GM12878 (cell line): ENCODE measurements at regions not wholly inside any gene's neighbourhood (a gene's known extent, or its start where the extent isn't known, plus 50 kb on each side); places are given as distances from the start of the nearest gene placed in this dataset.

Experiments
- ATAC-seq: fragments of 200-7000 bp; cut with Tn5 transposase; 3 replicates; pipeline ENCODE4 v1.9.1; 2020; ENCODE audit warnings: mild to moderate bottlenecking, moderate library complexity
- BruUV-seq: library from RNA; stranded (reverse); fragments of 400-500 nt; replicated peaks from 2 replicates; lab custom pipeline; 2021; lab: Mats Ljungman, UMichigan
- CTCF ChIA-PET: fragments of 300-600 bp; sonication (Branson Sonifier 250); formaldehyde crosslinking; extraction: SDS; loops from one replicate; lab custom pipeline; 2021; ENCODE audit warnings: inconsistent platforms; lab: Yijun Ruan, JAX
- POLR2A ChIA-PET: fragments of 350-600 bp; formaldehyde crosslinking; extraction: SDS; loops from one replicate; lab custom pipeline; 2021; ENCODE audit warnings: inconsistent platforms; lab: Charles Lee
- RAD21 ChIA-PET: fragments of 300-600 bp; sonication (Branson Sonifier 250); formaldehyde crosslinking; loops from one replicate; lab custom pipeline; 2023; ENCODE audit warnings: antibody characterized with exemption; ENCODE audit not compliant: unreplicated experiment; lab: Charles Lee
- SMC1A ChIA-PET: fragments of 300-600 bp; sonication (Branson Sonifier 250); formaldehyde crosslinking; loops from one replicate; lab custom pipeline; 2023; ENCODE audit not compliant: unreplicated experiment, uncharacterized antibody; lab: Charles Lee
- DNase-seq: peaks from one replicate; pipeline ENCODE4 v3.0.0-alpha.2; 2011; ENCODE audit warnings: low read depth, low spot score
- FAIRE-seq: peaks from 3 replicates; lab custom pipeline; 2011; peaks lifted over from hg19 to GRCh38; lab: Jason Lieb, UNC
- H2AFZ ChIP-seq: 2 replicates; pipeline ENCODE4 v1.6.0; 2011; ENCODE audit warnings: low read depth, low read length, control low read depth; ENCODE audit not compliant: control insufficient read depth
- H3K27ac ChIP-seq: 2 replicates; pipeline ENCODE4 v1.5.1; 2011; ENCODE audit warnings: control low read depth; ENCODE audit not compliant: control insufficient read depth, insufficient read depth
- H3K27me3 ChIP-seq, 2 experiments: replicated peaks in 1 of 2; 2 replicates each; pipeline versions ENCODE4 v1.6.0 to v1.6.1; 2011; ENCODE audit warnings: low read length in 1 of 2; ENCODE audit not compliant: control insufficient read depth in 2 of 2, insufficient read depth in 2 of 2
- H3K36me3 ChIP-seq, 2 experiments: 2 replicates each; pipeline ENCODE4 v1.5.1; 2011; ENCODE audit warnings: low read length in 1 of 2; ENCODE audit not compliant: control insufficient read depth in 2 of 2, insufficient read depth in 2 of 2
- H3K4me1 ChIP-seq: 2 replicates; pipeline ENCODE4 v1.6.1; 2011; ENCODE audit warnings: mild to moderate bottlenecking, low read length, moderate library complexity, mixed read lengths; ENCODE audit not compliant: control insufficient read depth, insufficient read depth
- H3K4me2 ChIP-seq: 2 replicates; pipeline ENCODE4 v1.6.0; 2011; ENCODE audit warnings: control low read depth; ENCODE audit not compliant: control insufficient read depth, insufficient read depth
- H3K4me3 ChIP-seq: fragments of 200-600 bp; sonication (generic); 2 replicates; pipeline ENCODE4 v1.5.1; 2016
- H3K79me2 ChIP-seq: 2 replicates; pipeline ENCODE4 v1.6.0; 2011; ENCODE audit warnings: low read length; ENCODE audit not compliant: control insufficient read depth, insufficient read depth
- H3K9ac ChIP-seq: 2 replicates; pipeline ENCODE4 v1.8.0; 2011; ENCODE audit warnings: low read length, control low read depth, mixed read lengths; ENCODE audit not compliant: control insufficient read depth, insufficient read depth
- H3K9me3 ChIP-seq: replicated peaks from 3 replicates; pipeline ENCODE4 v1.5.1; 2011; ENCODE audit warnings: mild to moderate bottlenecking, low read length; ENCODE audit not compliant: control insufficient read depth, insufficient read depth
- H4K20me1 ChIP-seq: 2 replicates; pipeline ENCODE4 v1.6.0; 2011; ENCODE audit not compliant: control insufficient read depth, insufficient read depth
- CBX3 ChIP-seq: fragments of 200-600 bp; sonication (generic); IDR thresholded peaks from 2 replicates; pipeline ENCODE4 v1.6.1; 2016; ENCODE audit warnings: low read depth, borderline replicate concordance
- CREB1 ChIP-seq: IDR thresholded peaks from 2 replicates; pipeline ENCODE4 v1.6.1; 2012; ENCODE audit warnings: low read depth, mild to moderate bottlenecking, inconsistent platforms
- E4F1 ChIP-seq: fragments of 450-650 bp; IDR thresholded peaks from 2 replicates; pipeline ENCODE4 v1.6.1; 2018; ENCODE audit warnings: borderline replicate concordance, mild to moderate bottlenecking; ENCODE audit not compliant: partially characterized antibody
- HSF1 ChIP-seq: fragments of 150-350 bp; IDR thresholded peaks from 2 replicates; pipeline ENCODE4 v1.6.1; 2014; ENCODE audit warnings: mild to moderate bottlenecking, low read depth, low read length
- IRF4 ChIP-seq: IDR thresholded peaks from 2 replicates; pipeline ENCODE4 v1.6.1; 2011; ENCODE audit warnings: low read depth, low read length
- JUND ChIP-seq: IDR thresholded peaks from 2 replicates; pipeline ENCODE4 v1.6.1; 2012; ENCODE audit warnings: low read depth, mild to moderate bottlenecking, low read length, improper control_type of control experiment, moderate library complexity
- LARP7 ChIP-seq: fragments of 450-650 bp; IDR thresholded peaks from 2 replicates; pipeline ENCODE4 v1.6.1; 2017; ENCODE audit warnings: mild to moderate bottlenecking
- MTA2 ChIP-seq: fragments of 450-650 bp; IDR thresholded peaks from 2 replicates; pipeline ENCODE4 v1.6.1; 2016; ENCODE audit warnings: low read depth, mild to moderate bottlenecking, moderate library complexity
- NRF1 ChIP-seq: conservative IDR thresholded peaks from 2 replicates; pipeline ENCODE4 v1.6.1; 2011; ENCODE audit warnings: mild to moderate bottlenecking, low read depth, low read length, improper control_type of control experiment
- RUNX3 ChIP-seq: IDR thresholded peaks from 2 replicates; pipeline ENCODE4 v1.6.1; 2012; ENCODE audit warnings: low read length, inconsistent platforms
- SIN3A ChIP-seq: IDR thresholded peaks from 2 replicates; pipeline ENCODE4 v1.6.1; 2012; ENCODE audit warnings: low read depth, low read length, improper control_type of control experiment
- SREBF2 ChIP-seq: IDR thresholded peaks from 2 replicates; pipeline ENCODE4 v1.6.1; 2012; ENCODE audit warnings: mild to moderate bottlenecking, low read length
- SUPT20H ChIP-seq: IDR thresholded peaks from 2 replicates; pipeline ENCODE4 v1.6.1; 2011; ENCODE audit warnings: low read depth, mild to moderate bottlenecking, low read length, moderate library complexity, borderline replicate concordance; ENCODE audit not compliant: control insufficient read depth
- TAF1 ChIP-seq: IDR thresholded peaks from 2 replicates; pipeline ENCODE4 v1.6.1; 2011; ENCODE audit warnings: mild to moderate bottlenecking, low read depth, low read length, borderline replicate concordance
- USF2 ChIP-seq: IDR thresholded peaks from 2 replicates; pipeline ENCODE4 v1.6.1; 2011; ENCODE audit warnings: low read depth, low read length, improper control_type of control experiment, borderline replicate concordance
- ZBTB40 ChIP-seq: fragments of 450-650 bp; IDR thresholded peaks from 2 replicates; pipeline ENCODE4 v1.6.1; 2016; ENCODE audit warnings: mild to moderate bottlenecking, moderate library complexity, borderline replicate concordance
- WGBS: methylation state at CpG from one replicate; pipeline ENCODE4 v1.1.6; 2016; ENCODE audit warnings: low lambda C conversion rate; ENCODE audit not compliant: insufficient replicate concordance, insufficient coverage; ENCODE audit errors: missing lambda C conversion rate; 5-methylcytosine and 5-hydroxymethylcytosine counted together
- in situ Hi-C: fragments of 300-500 bp; cut with MboI; formaldehyde crosslinking; loops from 9 replicates; pipeline ENCODE4 v1.14.3; 2018; ENCODE audit warnings: mixed read lengths
- intact Hi-C: fragments of 100-400 bp; cut with micrococcal nuclease; formaldehyde crosslinking; loops from one replicate; pipeline ENCODE4 v1.14.2; 2022; ENCODE audit not compliant: unreplicated experiment

- FAIRE-seq = no peak
- H3K4me1 ChIP-seq = no peaks in the 10 kb centered on the region
- RAD21 ChIA-PET = no interaction called here
- no peak for TF ChIP-seq TAF1
- no peak for TF ChIP-seq CREB1
- TF ChIP-seq USF2 = no peak
- TF ChIP-seq SREBF2 = no peak
- TF ChIP-seq HSF1 = no peak
- TF ChIP-seq JUND = no peak
- TF ChIP-seq IRF4 = no peak
- no peak for TF ChIP-seq SUPT20H
- no peak for TF ChIP-seq E4F1
- TF ChIP-seq MTA2 = no peak
- TF ChIP-seq LARP7 = no peak
- no peak for TF ChIP-seq CBX3
- TF ChIP-seq ZBTB40 = no peak
- no peak for TF ChIP-seq SIN3A
- TF ChIP-seq RUNX3 = no peak
- TF ChIP-seq NRF1 = no peak
- TF ChIP-seq, all 136 proteins: peak for 0
- no peaks in the 10 kb centered on the region for H4K20me1 ChIP-seq
- H3K9ac ChIP-seq = no peak overlapping the region
- BruUV-seq = no TSS peak
- intact Hi-C loops = no loop called here
- 76% methylated on average over 2 of the region's 2 CpGs for WGBS
- H3K9me3 ChIP-seq = no peaks in the 10 kb centered on the region; the same call in 2 of the 3 replicates
- H2AFZ ChIP-seq = no peak overlapping the region
- no peak overlapping the region for H3K27ac ChIP-seq
- no peaks in the 10 kb centered on the region for H3K36me3 ChIP-seq
- POLR2A ChIA-PET = no interaction called here
- H3K27me3 ChIP-seq = no peaks in the 10 kb centered on the region
- SMC1A ChIA-PET = interaction anchor here (1.0 kb wide), 1 partner anchor 10 kb away, joined by 4 read pairs; no protein-coding TSS in a partner anchor
- in situ Hi-C loops = no loop called here
- DNase-seq (no peak), ATAC-seq (no peak)
- no peaks in the 10 kb centered on the region for H3K79me2 ChIP-seq
- CTCF ChIA-PET = no interaction called here
- H3K4me2 ChIP-seq = no peak overlapping the region
- no peak overlapping the region for H3K4me3 ChIP-seq
These were observed 220.0 kb upstream of the NPVF start for GRCh38 chr7:25448301-25448700.
